ENCODE measurements at regions not wholly inside any gene's neighbourhood (a gene's known extent, or its start where the extent isn't known, plus 50 kb on each side); places are given as distances from the start of the nearest gene placed in this dataset.

- intact Hi-C loops (cut with DNase I) = no loop called here
- WGBS (ENCODE audit: insufficient coverage, low coverage, low lambda C conversion rate, missing lambda C conversion rate) = 64% methylated on average over 2 of the region's 2 CpGs
- DNase-seq (no peak), ATAC-seq (no peak)
- TF ChIP-seq, protein P1, sequence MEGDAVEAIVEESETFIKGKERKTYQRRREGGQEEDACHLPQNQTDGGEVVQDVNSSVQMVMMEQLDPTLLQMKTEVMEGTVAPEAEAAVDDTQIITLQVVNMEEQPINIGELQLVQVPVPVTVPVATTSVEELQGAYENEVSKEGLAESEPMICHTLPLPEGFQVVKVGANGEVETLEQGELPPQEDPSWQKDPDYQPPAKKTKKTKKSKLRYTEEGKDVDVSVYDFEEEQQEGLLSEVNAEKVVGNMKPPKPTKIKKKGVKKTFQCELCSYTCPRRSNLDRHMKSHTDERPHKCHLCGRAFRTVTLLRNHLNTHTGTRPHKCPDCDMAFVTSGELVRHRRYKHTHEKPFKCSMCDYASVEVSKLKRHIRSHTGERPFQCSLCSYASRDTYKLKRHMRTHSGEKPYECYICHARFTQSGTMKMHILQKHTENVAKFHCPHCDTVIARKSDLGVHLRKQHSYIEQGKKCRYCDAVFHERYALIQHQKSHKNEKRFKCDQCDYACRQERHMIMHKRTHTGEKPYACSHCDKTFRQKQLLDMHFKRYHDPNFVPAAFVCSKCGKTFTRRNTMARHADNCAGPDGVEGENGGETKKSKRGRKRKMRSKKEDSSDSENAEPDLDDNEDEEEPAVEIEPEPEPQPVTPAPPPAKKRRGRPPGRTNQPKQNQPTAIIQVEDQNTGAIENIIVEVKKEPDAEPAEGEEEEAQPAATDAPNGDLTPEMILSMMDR (IDR thresholded peaks at IDR 0.05) = no peak
- no peak for TF ChIP-seq POLR2A (IDR thresholded peaks at IDR 0.05)
- Histone ChIP-seq H3K4me1 (no peaks in the 10 kb centered on the region), H3K4me3 (no peak overlapping the region), H3K36me3 (no peaks in the 10 kb centered on the region), H3K9me3 (no peaks in the 10 kb centered on the region), H3K27me3 (no peaks in the 10 kb centered on the region), H3K27ac (no peak overlapping the region)
These were observed 396.8 kb downstream of the MED10 start for GRCh38 chr5:5981562-5981961.

- H3K36me3 ChIP-seq = no peaks in the 10 kb centered on the region
- H3K4me3 ChIP-seq = no peak overlapping the region
- TF ChIP-seq, protein P1 (IDR thresholded peaks at IDR 0.05) = no peak
- TF ChIP-seq POLR2A (IDR thresholded peaks at IDR 0.05) = no peak
- no peak overlapping the region for H3K27ac ChIP-seq
- ATAC-seq (no peak), DNase-seq (no peak)
- H3K9me3 ChIP-seq = no peaks in the 10 kb centered on the region
- 43% methylated on average over 4 of the region's 4 CpGs for WGBS (ENCODE audit: insufficient coverage, low coverage, low lambda C conversion rate, missing lambda C conversion rate)
- H3K27me3 ChIP-seq = no peaks in the 10 kb centered on the region
- H3K4me1 ChIP-seq = no peaks in the 10 kb centered on the region
- intact Hi-C loops (cut with DNase I) = no loop called here
These were observed 397.8 kb downstream of the MED10 start for GRCh38 chr5:5980538-5980895.

DNA sequence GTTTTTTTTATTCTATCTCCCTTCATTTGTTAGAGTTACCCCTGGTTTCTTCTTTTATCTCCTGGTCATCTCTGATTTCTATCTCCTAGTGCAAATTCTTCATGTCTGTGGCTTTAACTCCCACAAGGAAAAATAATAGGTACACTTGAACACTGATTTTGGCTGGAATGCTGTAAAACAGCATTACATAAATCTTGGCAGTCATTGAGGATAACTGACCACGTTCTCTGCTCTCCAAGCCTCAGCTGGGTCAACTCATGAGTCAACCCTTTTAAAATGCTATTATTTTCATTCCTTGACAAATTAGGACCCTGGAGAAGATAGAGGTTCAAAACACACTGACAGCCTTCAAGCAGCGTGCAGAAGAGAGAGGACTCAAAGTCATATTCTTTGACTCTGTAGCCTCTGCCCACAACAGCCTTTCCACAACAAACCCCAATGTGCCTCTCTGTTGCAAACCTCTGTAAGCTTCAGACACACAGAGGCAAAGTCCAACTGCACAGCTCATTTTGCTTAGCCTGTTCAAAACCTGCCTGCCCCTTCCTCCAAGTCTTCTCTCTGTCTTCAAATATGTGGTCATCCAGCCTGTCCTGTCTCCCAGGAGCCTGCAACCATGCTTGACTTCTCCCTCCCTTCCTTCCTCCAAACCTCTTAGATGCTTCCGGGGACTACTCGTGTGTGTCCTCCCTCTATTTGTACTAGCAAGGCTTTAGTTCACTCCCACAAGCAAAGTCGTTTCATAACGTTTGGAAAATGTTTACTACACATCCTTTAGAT lies 398.4 kb downstream of the MED10 start:
- no peak overlapping the region for H3K4me3 ChIP-seq
- H3K4me1 ChIP-seq = no peaks in the 10 kb centered on the region
- ATAC-seq (no peak), DNase-seq (no peak)
- no peak overlapping the region for H3K27ac ChIP-seq
- WGBS (ENCODE audit: insufficient coverage, low coverage, low lambda C conversion rate, missing lambda C conversion rate) = 19% methylated on average over 6 of the region's 6 CpGs
- H3K9me3 ChIP-seq = no peaks in the 10 kb centered on the region
- H3K27me3 ChIP-seq = no peaks in the 10 kb centered on the region
- no peaks in the 10 kb centered on the region for H3K36me3 ChIP-seq
- TF ChIP-seq, protein P1 (IDR thresholded peaks at IDR 0.05) = no peak
- no peak for TF ChIP-seq POLR2A (IDR thresholded peaks at IDR 0.05)
- intact Hi-C loops (cut with DNase I) = no loop called here

GRCh38 chr5:5979377-5979760 lies 399.0 kb downstream of the MED10 start:
- 77% methylated on average over 2 of the region's 3 CpGs for WGBS (ENCODE audit: insufficient coverage, low coverage, low lambda C conversion rate, missing lambda C conversion rate)
- H3K27ac ChIP-seq = no peak overlapping the region
- no peaks in the 10 kb centered on the region for H3K9me3 ChIP-seq
- no peak for TF ChIP-seq POLR2A (IDR thresholded peaks at IDR 0.05)
- TF ChIP-seq, protein P1 (IDR thresholded peaks at IDR 0.05) = no peak
- ATAC-seq (no peak), DNase-seq (no peak)
- no peaks in the 10 kb centered on the region for H3K27me3 ChIP-seq
- H3K36me3 ChIP-seq = no peaks in the 10 kb centered on the region
- H3K4me1 ChIP-seq = no peaks in the 10 kb centered on the region
- H3K4me3 ChIP-seq = no peak overlapping the region
- intact Hi-C loops (cut with DNase I) = no loop called here
